Eye (tissue), 1 donor: ENCODE measurements at regions not wholly inside any gene's neighbourhood (a gene's known extent, or its start where the extent isn't known, plus 50 kb on each side); places are given as distances from the start of the nearest gene placed in this dataset.
"Not testable (repeated sequence)": the region's sequence is repeated elsewhere in the genome, so short reads cannot be mapped to it uniquely, and the experiment has no call there.

Experiments
- DNase-seq: peaks from one replicate; pipeline ENCODE4 v3.0.0-alpha.2; 2015

GRCh38 chr3:18188491-18188890 is 236.6 kb downstream of the SATB1 start:
- DNase-seq, result peak; percentile 12

DNA sequence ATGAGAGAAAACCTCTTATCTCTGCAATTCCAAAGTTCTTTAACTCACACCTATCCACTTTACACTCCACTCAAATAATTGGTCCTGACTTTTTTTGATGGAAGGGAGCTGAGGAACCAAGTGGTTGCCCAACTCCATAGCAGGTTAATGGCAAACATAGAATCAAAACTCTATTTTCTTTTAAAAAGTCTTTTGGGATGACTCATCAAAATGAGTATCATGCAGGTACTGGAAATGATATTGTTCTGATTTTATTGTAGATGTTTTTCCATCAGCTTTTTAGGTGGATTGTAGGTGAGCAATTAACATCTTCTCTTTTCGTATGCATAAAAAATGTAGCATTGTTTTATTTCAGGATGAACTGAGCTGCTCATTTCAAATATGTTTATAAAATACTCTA is 239.5 kb downstream of the SATB1 start:
- no peak for DNase-seq

DNA sequence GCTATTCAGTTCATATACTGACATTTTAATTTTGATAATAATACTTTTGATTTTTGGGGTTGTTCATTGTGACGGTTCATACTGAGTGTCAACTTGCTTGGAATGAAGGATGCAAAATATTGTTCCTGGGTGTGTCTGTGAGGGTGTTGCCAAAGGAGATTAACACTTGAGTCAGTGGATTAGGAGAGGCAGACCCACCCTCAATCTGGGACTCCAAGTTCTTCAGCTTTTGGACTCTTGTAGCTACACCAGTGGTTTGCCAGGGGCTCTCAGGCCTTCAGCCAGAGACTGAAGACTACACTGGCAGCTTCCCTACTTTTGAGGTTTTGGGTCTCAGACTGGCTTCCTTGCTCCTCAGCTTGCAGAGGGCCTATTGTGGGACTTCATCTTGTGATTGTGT is 242.2 kb downstream of the SATB1 start:
- DNase-seq, result not testable (repeated sequence)

- DNase-seq, result no peak
Observed at GRCh38 chr3:18179521-18179920, 245.6 kb downstream of the SATB1 start.

DNA sequence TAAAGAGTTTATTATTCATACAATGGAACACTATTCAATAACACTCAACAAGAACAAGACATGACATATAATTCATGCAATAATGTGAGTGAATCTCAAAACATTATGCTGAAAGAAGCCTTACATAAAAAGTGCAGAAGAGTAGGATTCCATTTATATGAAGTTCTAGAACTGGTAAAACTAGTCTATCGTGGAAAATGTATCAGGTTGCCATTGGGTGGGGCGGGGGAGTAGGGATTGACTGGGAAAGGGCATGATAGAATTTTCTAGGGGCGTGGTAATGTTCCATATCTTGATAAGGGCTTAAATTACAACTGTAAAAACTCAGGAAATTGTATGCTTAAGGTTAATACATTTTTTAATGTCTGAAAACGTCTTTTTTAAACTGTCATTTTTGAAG is 247.9 kb downstream of the SATB1 start:
- no peak for DNase-seq

- DNase-seq, result not testable (repeated sequence)
Observed at GRCh38 chr3:18173891-18174290, 251.2 kb downstream of the SATB1 start.

GRCh38 chr3:18159681-18160080 is 265.5 kb downstream of the SATB1 start:
- DNase-seq, result no peak

GRCh38 chr3:18153571-18154173 is 271.5 kb downstream of the SATB1 start:
- DNase-seq, result no peak

DNA sequence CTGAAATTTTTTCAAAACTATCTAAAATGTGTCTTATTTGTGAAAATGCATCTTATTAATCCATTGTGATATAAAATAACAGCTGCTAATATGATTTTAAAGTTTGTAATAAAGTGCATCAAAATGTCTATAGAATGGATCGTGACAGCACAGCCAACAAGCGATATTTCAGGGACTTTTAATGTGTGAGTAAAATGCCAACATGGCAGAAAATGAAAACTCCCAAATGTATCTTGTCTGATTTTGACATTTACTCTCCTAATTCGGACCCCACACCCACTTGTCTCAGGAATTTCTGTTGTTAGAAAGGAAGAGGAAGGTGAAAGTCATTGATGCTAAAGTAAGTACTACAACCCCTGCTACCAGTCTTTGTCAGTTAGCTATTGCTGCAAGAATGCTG is 273.9 kb downstream of the SATB1 start:
- DNase-seq, result no peak

DNA sequence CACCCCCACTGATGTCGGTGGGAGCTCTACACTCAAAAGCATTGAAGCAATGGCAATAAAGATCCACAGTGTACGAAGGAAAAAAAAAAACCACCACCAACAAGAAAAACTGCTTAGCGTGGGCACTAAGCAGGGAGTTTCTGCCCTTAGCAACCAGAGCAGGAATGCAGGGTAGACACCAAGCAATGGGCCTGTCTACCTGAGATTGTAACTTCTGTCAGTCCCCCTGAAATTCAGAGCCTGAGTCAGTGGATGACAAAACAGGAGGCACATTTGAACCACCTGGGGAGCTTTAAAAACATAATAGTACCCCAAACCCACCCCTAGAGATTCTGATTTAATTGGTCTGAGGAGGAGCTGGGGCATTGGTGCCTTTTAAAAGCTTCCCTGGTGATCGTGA is 275.2 kb downstream of the SATB1 start:
- DNase-seq, result no peak

GRCh38 chr3:18149386-18149785 is 275.8 kb downstream of the SATB1 start:
- DNase-seq, result no peak

- no peak for DNase-seq
Observed at GRCh38 chr3:18144571-18144970, 280.6 kb downstream of the SATB1 start.

DNA sequence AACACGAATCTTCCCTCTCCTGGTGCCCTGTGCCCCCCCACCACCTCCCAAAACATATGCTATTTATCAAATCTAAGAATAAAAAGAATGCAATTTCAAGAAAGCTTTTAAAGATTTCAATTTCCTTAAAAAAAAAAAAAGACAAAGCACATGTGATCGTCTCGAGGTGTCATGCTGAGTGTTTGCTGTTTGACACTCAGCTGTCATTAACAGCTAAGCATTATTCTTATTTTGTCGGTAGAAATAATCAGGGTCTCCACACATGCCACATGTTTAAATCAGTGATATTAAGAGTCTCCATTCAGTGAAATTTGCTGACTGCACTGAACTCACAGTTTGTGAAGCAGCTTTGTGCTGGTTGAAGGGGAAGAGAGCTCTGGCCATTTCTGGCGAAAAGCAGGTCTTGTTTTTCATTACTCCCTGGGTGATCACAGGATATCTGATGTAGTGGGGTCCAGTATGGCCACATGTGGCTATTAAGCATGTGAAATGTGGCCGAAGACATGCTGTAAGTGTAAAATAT is 281.8 kb downstream of the SATB1 start:
- DNase-seq, result no peak

DNA sequence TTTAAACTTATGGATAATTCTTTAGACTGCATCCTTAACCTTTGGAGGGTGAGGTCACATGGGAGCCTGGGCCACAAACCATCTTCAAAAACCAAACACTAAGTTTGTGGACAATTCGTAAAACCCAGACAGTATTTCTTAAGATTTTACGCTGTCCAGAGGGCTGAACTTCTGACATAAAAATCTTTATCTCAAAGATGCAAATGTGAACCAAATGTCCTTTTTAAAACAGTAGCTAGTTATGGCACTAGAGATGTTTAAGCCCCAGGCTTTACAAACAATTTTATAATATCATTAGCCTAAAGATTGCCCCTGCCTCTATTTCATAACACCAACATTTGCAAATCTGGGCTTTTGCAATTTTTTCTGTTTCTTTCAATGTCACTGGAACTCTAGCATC is 287.2 kb downstream of the SATB1 start:
- no peak for DNase-seq

DNA sequence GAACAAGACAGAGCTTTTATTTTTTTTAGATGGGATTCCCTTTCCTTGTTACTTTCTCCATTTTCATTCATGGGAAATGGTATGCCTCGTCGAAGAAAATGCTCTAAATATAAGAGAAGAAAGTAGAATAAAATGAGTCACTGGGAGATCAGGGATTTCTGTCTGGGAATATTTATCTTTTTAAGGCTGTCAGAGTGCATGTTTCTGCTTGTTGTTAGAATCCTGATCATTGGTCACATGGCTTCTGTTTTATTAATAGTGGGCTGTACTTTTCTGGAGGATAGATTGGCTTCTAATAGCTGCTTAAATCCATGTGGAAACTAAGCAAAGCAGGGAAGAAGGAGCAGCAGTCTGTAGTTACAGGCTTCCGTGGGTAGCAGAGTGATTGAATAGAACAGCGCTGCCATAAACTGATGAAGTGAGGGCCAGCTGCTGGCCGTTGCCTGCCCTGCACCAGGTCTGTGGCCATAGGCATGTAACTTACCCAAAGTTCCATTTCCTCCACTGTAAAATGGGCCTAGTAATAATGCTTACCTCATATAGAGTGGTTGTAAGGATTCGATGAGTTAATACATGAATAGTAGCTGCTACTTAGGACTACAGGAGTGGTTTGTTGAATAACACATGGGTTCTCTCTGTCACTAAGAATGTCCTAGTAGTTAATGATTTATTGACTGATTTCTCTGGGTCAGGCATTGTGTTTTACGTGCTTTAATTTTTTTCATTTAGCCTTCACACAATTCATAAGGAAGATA is 289.9 kb downstream of the SATB1 start:
- no peak for DNase-seq

DNA sequence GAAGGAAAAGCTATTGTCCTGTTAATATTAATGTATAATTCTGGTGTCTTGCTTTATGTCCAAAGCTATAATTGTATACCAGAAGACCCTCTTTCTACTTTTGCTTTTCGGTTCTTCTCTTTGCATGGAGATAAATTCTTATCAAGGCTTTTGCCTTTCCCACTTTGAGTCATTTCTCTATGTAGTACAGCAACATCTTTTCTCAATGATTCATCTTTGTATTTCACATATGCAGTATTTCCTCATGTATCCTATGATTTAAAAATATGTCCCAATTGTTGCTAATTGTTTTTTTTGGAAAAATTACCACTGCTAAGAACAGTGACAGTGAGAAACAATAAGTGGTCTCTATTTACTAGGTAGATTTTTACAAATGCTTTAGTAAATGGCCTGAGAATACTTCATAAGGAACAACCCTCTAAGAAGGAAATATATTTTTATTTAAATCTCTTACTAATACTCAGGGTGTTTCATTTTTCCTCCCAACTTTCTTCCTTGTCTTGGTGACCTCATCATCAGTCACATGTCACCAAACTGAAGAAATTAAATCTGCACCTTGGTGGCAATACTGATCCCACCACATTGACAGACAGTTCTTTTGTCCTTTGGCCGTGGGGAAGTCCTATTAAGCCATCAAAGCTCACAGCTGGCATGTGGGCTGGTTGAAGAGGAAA is 290.6 kb downstream of the SATB1 start:
- peak; percentile 60 for DNase-seq

DNA sequence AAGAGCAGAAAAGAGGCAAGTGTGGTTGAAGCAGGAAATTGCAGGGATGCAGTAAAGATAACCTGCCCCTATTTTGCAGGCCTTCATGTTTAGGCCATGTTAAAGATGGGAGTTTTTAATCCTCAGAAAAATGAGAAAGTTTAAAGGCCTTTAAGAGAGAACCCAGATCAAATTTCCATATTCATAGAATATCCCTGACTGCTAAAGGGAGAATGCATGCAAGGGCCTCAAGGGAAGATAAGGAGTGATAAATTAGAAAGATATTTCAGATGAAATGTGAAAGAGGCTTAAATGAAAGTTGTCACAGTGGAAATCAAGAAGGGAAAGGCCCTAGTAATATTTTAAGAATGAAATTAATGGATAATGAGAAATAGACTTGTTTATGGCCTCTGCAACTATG is 292.1 kb downstream of the SATB1 start:
- no peak for DNase-seq

GRCh38 chr3:18127859-18128681 is 297.1 kb downstream of the SATB1 start:
- no peak for DNase-seq

GRCh38 chr3:18127174-18127858 is 297.8 kb downstream of the SATB1 start:
- no peak for DNase-seq

DNA sequence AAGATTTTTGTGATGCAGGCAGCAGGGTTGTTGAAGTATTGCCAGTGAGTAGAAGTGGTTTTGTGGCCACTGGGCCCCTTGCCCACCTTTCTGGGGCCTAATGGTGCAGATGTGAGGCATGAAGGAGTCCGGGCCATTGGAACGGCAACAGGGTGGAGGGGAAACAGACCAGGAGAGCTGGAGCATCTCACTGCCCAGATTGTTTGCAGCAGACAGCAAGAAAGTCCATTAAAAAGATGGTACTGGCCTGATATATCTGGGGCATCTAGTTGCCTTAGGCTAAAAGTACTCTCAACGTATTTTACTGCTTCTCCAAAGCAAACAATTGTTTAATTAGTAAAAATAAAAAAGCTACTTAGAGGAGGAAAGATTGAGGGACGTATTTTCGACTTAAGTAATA is 298.4 kb downstream of the SATB1 start:
- no peak for DNase-seq

GRCh38 chr3:18124501-18124900 is 300.6 kb downstream of the SATB1 start:
- no peak for DNase-seq

DNA sequence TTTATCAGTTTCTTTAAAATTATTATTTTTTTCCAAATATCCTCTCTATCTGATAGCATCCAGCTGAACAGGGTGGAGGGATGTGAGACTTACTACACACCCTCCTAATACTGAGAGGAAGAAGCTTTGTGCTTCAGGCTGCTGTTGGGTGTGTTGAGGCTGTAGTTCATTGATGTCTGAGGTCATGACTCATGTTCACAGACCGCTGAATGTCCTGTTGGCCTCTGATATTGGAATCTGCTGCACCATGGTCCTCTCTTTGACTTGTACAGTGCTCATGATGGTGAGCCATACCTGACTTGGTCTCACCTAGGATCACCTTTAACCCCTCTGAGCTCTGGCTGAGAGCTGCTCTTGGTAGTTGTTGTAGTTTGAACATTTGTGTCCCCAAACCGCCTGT is 302.9 kb downstream of the SATB1 start:
- no peak for DNase-seq

- no peak for DNase-seq
Observed at GRCh38 chr3:18121020-18121419, 304.1 kb downstream of the SATB1 start.
